ENCODE measurements at regions not wholly inside any gene's neighbourhood (a gene's known extent, or its start where the extent isn't known, plus 50 kb on each side); places are given as distances from the start of the nearest gene placed in this dataset.

DNA sequence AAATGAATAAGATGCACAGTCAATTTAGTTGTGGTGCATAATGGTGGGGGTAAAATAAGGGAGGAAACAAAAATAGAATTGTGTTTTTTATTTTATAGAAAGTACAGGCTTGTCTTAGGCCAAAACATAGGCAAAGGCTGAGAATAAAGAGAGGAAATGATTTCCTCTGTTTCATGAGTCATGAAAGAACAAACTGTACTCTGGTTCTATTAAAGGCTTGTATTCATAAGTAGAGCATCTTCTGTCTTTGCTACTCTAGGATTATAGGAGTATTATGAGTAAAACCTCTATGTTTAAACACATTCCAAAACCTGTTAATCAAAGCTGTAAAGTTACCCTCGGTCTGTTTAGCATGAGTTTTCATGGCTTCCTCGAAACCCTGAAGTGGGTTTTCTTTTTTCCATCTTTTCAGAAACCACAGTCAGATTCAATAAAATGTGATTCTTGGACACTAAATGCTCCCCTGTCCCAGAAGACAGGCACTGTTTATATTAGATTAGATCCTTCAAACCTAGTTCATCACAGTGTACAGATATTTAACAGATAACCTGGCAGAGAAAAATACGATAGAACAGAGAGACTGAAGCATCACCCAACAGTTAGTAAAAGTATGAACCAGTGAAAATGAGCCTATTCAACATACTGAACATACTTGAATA lies 473.9 kb upstream of the CYLC2 start:
- TF ChIP-seq CTCF (conservative IDR thresholded peaks at IDR 0.05; ENCODE audit: low read depth, low read length) (no peak), EZH2 (IDR thresholded peaks at IDR 0.05; ENCODE audit: borderline replicate concordance, low read depth, low read length, poor library complexity, severe bottlenecking) (no peak)
